ENCODE measurements at regions not wholly inside any gene's neighbourhood (a gene's known extent, or its start where the extent isn't known, plus 50 kb on each side); places are given as distances from the start of the nearest gene placed in this dataset.
"Not testable (repeated sequence)": the region's sequence is repeated elsewhere in the genome, so short reads cannot be mapped to it uniquely, and the experiment has no call there.

DNA sequence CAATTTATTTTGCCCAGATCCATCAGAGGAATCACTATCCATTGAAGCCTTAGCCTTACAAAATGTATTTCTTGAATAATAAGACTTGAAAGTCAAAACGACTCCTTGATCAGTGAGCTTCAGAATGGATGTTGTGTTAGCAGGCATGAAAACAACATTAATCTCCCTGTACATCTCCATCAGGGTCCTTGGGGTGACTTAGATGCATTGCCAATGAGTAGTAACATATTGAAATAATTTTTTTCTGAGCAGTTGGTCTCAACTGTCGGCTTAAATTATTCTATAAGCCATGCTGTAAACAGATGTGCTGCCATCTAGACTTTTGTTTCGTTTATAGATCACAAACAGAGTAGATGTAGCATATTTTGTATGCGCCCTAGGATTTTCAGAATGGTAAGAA is 482.0 kb downstream of the AMY1C start:
- DNase-seq = no peak

DNA sequence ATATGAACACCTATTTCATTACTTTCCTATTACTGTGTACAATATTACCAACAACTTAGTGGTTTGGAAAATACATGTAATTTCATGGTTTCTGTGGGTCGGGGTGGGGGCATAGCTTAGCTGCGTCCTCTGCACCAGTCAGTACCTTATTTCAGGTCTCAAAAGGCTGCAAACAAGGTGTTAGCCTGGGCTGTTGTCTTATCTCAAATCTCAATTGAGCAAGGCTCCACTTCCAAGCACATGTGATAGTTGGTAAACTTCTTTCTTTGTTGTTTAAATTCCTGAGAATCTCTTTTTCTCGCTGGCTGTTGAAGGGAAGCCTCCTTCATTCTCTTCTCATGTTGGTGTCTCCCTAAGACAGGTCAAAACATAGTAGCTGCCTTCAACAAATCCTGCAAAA is 485.4 kb downstream of the AMY1C start:
- Histone ChIP-seq H3K9me3 (ENCODE audit: low read length) (peaks cover 12% of the 10 kb centered on the region), H3K4me2 (ENCODE audit: low read depth, low read length, poor library complexity, severe bottlenecking) (no peak overlapping the region), H3K27me3 (ENCODE audit: low read length) (no peaks in the 10 kb centered on the region), H3K9me2 (replicated peaks; ENCODE audit: insufficient read depth, low read length) (no peaks in the 10 kb centered on the region), H4K20me1 (ENCODE audit: insufficient read depth, low read depth, low read length) (no peaks in the 10 kb centered on the region), H3K9ac (ENCODE audit: low read length) (no peak overlapping the region), H3K4me1 (ENCODE audit: low read length) (no peaks in the 10 kb centered on the region), H3K4me3 (ENCODE audit: low read length) (no peak overlapping the region), H3K27ac (ENCODE audit: low read length) (no peak overlapping the region), H3K79me2 (ENCODE audit: low read length) (no peaks in the 10 kb centered on the region), H3K36me3 (ENCODE audit: insufficient read depth, low read length) (no peaks in the 10 kb centered on the region), H2AFZ (ENCODE audit: low read length) (no peak overlapping the region)
- DNase-seq = no peak

More for the DNA sequence above, 482.0 kb downstream of the AMY1C start:
- Histone ChIP-seq H3K79me2 (ENCODE audit: low read length) (no peaks in the 10 kb centered on the region), H3K9ac (ENCODE audit: low read length) (no peak overlapping the region), H3K4me2 (ENCODE audit: low read depth, low read length, poor library complexity, severe bottlenecking) (no peak overlapping the region), H3K36me3 (ENCODE audit: insufficient read depth, low read length) (no peaks in the 10 kb centered on the region), H3K4me1 (ENCODE audit: low read length) (no peaks in the 10 kb centered on the region), H4K20me1 (ENCODE audit: insufficient read depth, low read depth, low read length) (no peaks in the 10 kb centered on the region), H3K27me3 (ENCODE audit: low read length) (no peaks in the 10 kb centered on the region), H3K27ac (ENCODE audit: low read length) (no peak overlapping the region), H2AFZ (ENCODE audit: low read length) (no peak overlapping the region), H3K9me3 (ENCODE audit: low read length) (peaks cover 17% of the 10 kb centered on the region), H3K9me2 (replicated peaks; ENCODE audit: insufficient read depth, low read length) (no peaks in the 10 kb centered on the region), H3K4me3 (ENCODE audit: low read length) (no peak overlapping the region)

DNA sequence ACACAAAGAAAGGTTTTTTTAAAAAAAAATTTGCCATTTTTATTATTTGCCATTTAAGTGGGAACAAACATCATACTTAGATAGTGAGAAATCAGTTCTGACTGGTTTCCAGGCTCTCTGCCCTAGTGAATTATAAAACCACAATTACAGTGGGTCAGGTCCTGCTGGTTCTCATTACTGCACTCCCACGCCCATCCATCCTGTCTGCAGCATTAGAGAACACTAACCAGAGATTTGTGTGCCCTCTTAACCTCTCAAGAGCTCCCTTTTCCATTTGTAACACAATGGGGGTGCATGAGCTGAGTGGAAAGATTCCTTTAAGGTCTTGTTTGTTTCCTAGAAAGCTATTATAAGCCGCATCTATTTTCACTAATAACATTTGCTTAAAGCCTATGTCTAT is 489.3 kb downstream of the AMY1C start:
- no peak for DNase-seq
- Histone ChIP-seq H4K20me1 (ENCODE audit: insufficient read depth, low read depth, low read length) (no peaks in the 10 kb centered on the region), H3K9me2 (replicated peaks; ENCODE audit: insufficient read depth, low read length) (no peaks in the 10 kb centered on the region), H3K4me2 (ENCODE audit: low read depth, low read length, poor library complexity, severe bottlenecking) (no peak overlapping the region), H2AFZ (ENCODE audit: low read length) (no peak overlapping the region), H3K27me3 (ENCODE audit: low read length) (no peaks in the 10 kb centered on the region), H3K79me2 (ENCODE audit: low read length) (no peaks in the 10 kb centered on the region), H3K4me3 (ENCODE audit: low read length) (no peak overlapping the region), H3K4me1 (ENCODE audit: low read length) (no peaks in the 10 kb centered on the region), H3K9me3 (ENCODE audit: low read length) (peaks cover 14% of the 10 kb centered on the region), H3K36me3 (ENCODE audit: insufficient read depth, low read length) (no peaks in the 10 kb centered on the region), H3K27ac (ENCODE audit: low read length) (no peak overlapping the region), H3K9ac (ENCODE audit: low read length) (no peak overlapping the region)

DNA sequence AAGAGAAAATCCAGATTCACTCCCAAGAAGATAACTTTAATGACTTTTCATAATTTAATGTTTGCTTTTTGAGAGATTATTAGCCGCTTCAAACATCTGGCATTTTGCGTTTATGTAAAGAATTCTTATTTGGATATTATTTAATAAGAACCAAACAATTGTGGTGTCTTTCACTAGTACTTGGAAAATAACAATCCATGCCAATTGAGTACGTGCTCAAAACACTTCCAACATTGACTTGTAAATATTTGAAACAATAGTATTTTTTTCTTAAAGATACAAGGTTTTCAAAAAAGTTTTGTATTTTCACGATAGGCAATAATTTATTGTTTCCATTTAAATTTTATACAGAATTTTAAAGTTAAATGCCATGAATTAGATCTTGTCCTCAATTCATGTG is 498.7 kb downstream of the AMY1C start:
- Histone ChIP-seq H3K4me1 (ENCODE audit: low read length) (no peaks in the 10 kb centered on the region), H3K9me2 (replicated peaks; ENCODE audit: insufficient read depth, low read length) (no peaks in the 10 kb centered on the region), H3K36me3 (ENCODE audit: insufficient read depth, low read length) (no peaks in the 10 kb centered on the region), H3K27ac (ENCODE audit: low read length) (no peak overlapping the region), H3K9me3 (ENCODE audit: low read length) (peaks cover 18% of the 10 kb centered on the region), H4K20me1 (ENCODE audit: insufficient read depth, low read depth, low read length) (no peaks in the 10 kb centered on the region), H3K4me3 (ENCODE audit: low read length) (no peak overlapping the region), H3K79me2 (ENCODE audit: low read length) (no peaks in the 10 kb centered on the region), H2AFZ (ENCODE audit: low read length) (no peak overlapping the region), H3K4me2 (ENCODE audit: low read depth, low read length, poor library complexity, severe bottlenecking) (no peak overlapping the region), H3K9ac (ENCODE audit: low read length) (no peak overlapping the region), H3K27me3 (ENCODE audit: low read length) (no peaks in the 10 kb centered on the region)
- DNase-seq = no peak

DNA sequence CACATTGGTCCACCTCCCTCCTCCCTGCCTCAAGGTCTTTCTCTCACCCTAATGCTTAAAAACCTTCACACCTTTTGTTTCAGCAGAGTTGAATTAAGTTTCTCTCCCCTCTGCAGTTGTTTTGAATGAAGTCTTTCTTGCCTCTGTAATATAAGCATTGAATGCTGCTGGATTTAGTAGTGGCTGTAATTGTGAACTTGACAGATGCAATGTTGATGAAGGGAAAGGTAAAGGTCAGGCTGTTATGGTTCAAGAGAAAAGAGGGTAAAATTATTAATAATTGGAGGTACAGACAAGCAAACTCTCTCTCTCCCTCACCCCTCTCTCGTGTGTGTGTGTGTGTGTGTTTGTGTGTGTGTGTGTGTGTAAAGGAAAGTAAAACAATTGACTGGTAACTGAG is 509.8 kb downstream of the AMY1C start:
- Histone ChIP-seq H3K79me2 (ENCODE audit: low read length) (no peaks in the 10 kb centered on the region), H2AFZ (ENCODE audit: low read length) (no peak overlapping the region), H3K27ac (ENCODE audit: low read length) (no peak overlapping the region), H3K4me1 (ENCODE audit: low read length) (no peaks in the 10 kb centered on the region), H3K4me2 (ENCODE audit: low read depth, low read length, poor library complexity, severe bottlenecking) (no peak overlapping the region), H3K4me3 (ENCODE audit: low read length) (no peak overlapping the region), H3K9me3 (ENCODE audit: low read length) (no peaks in the 10 kb centered on the region), H3K9ac (ENCODE audit: low read length) (no peak overlapping the region), H4K20me1 (ENCODE audit: insufficient read depth, low read depth, low read length) (no peaks in the 10 kb centered on the region), H3K27me3 (ENCODE audit: low read length) (no peaks in the 10 kb centered on the region), H3K9me2 (replicated peaks; ENCODE audit: insufficient read depth, low read length) (no peaks in the 10 kb centered on the region), H3K36me3 (ENCODE audit: insufficient read depth, low read length) (no peaks in the 10 kb centered on the region)
- no peak for DNase-seq

DNA sequence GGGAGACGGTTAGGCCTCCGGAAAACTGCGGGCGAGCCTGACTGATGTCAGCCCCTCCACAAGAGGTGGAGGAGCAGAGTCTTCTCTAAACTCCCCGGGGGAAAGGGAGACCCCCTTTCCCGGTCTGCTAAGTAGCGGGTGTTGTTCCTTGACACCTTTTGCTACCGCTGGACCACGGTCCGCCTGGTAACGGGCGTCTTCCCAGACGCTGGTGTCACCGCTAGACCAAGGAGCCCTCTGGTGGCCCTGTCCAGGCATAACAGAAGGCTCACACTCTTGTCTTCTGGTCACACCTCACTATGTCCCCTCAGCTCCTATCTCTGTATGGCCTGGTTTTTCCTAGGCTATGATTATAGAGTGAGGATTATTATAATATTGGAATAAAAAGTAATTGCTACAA is 513.4 kb downstream of the AMY1C start:
- H4K20me1 ChIP-seq (ENCODE audit: insufficient read depth, low read depth, low read length); H3K4me1 ChIP-seq (ENCODE audit: low read length); H3K9ac ChIP-seq (ENCODE audit: low read length); H3K27ac ChIP-seq (ENCODE audit: low read length); H2AFZ ChIP-seq (ENCODE audit: low read length); H3K9me3 ChIP-seq (ENCODE audit: low read length); H3K36me3 ChIP-seq (ENCODE audit: insufficient read depth, low read length); H3K4me2 ChIP-seq (ENCODE audit: low read depth, low read length, poor library complexity, severe bottlenecking); H3K9me2 ChIP-seq (replicated peaks; ENCODE audit: insufficient read depth, low read length); H3K79me2 ChIP-seq (ENCODE audit: low read length); DNase-seq; H3K4me3 ChIP-seq (ENCODE audit: low read length); H3K27me3 ChIP-seq (ENCODE audit: low read length): not testable (repeated sequence)

DNA sequence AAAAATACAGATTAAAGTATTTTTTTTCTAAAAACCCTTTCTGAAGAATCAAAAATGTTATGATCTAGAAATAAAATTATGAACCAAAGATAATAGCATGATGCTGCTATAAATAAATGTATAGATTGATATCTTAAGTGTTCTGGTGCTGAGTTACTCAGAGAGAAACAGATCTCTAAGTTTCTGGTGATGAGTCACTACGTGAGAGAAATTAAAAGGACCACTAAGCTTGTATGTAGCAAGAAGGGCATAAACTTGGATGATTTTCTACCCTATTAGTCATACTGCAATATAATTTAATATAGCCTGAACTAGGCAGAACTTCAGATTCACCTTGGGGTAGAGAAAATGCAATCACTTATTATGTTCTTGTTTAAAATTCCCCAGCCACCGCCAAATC is 514.8 kb downstream of the AMY1C start:
- H3K4me1 ChIP-seq (ENCODE audit: low read length) = no peaks in the 10 kb centered on the region
- H2AFZ ChIP-seq (ENCODE audit: low read length) = no peak overlapping the region
- no peaks in the 10 kb centered on the region for H3K36me3 ChIP-seq (ENCODE audit: insufficient read depth, low read length)
- no peak overlapping the region for H3K9ac ChIP-seq (ENCODE audit: low read length)
- H4K20me1 ChIP-seq (ENCODE audit: insufficient read depth, low read depth, low read length) = no peaks in the 10 kb centered on the region
- H3K4me2 ChIP-seq (ENCODE audit: low read depth, low read length, poor library complexity, severe bottlenecking) = no peak overlapping the region
- 0 out of 2 replicates have a peak, but pooled peaks cover 3% of the 10 kb centered on the region for H3K9me3 ChIP-seq (ENCODE audit: low read length)
- no peaks in the 10 kb centered on the region for H3K79me2 ChIP-seq (ENCODE audit: low read length)
- no peaks in the 10 kb centered on the region; the same call in 1 of the 2 replicates for H3K9me2 ChIP-seq (replicated peaks; ENCODE audit: insufficient read depth, low read length)
- H3K27ac ChIP-seq (ENCODE audit: low read length) = no peak overlapping the region
- no peak for DNase-seq
- no peaks in the 10 kb centered on the region for H3K27me3 ChIP-seq (ENCODE audit: low read length)
- no peak overlapping the region for H3K4me3 ChIP-seq (ENCODE audit: low read length)

DNA sequence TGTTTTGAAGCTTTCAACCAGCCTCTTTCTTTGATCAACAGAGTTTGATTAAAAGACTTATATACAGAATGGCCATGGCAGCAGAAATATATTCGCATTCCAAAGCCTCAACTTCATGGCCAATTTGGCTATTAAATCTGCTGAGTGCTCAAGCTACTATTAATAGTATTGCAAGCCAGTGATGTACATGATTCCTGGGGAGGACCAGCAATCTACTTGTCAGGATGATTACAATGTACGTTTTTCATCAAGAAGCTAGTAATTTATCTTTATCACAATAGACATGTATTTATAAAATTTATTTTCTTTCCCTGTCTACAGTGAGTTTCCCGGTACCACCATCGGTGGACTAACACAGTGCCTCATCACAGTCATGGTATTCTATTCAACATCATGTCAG is 515.5 kb downstream of the AMY1C start:
- DNase-seq = no peak
- no peak overlapping the region for H3K9ac ChIP-seq (ENCODE audit: low read length)

DNA sequence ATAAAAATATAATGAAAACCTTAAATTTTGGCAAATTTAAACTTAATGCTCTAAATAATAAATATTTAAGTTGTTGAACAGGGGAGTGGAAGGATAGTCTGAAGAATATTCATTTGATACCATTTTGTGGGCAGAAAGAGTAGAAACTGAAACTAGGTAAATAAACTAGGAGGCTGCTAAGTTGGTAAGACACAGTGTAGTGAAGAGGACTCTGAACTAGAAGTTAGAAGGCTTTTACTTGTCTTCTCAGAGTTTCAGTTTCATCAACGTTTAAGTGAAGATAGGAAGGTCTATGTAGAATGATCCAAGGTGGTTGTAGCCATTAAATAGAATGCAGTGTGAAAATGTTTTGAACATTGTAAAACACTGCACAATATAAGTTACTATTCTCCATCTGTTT is 516.9 kb downstream of the AMY1C start:
- H3K36me3 ChIP-seq (ENCODE audit: insufficient read depth, low read length) = no peaks in the 10 kb centered on the region
- no peak overlapping the region for H2AFZ ChIP-seq (ENCODE audit: low read length)
- no peak overlapping the region for H3K4me3 ChIP-seq (ENCODE audit: low read length)
- no peak overlapping the region for H3K27ac ChIP-seq (ENCODE audit: low read length)
- no peaks in the 10 kb centered on the region for H3K79me2 ChIP-seq (ENCODE audit: low read length)
- no peak overlapping the region for H3K4me2 ChIP-seq (ENCODE audit: low read depth, low read length, poor library complexity, severe bottlenecking)
- DNase-seq = no peak
- no peaks in the 10 kb centered on the region for H3K4me1 ChIP-seq (ENCODE audit: low read length)
- H4K20me1 ChIP-seq (ENCODE audit: insufficient read depth, low read depth, low read length) = no peaks in the 10 kb centered on the region
- no peak overlapping the region for H3K9ac ChIP-seq (ENCODE audit: low read length)
- peaks cover 3% of the 10 kb centered on the region; the same call in 1 of the 2 replicates for H3K9me3 ChIP-seq (ENCODE audit: low read length)
- no peaks in the 10 kb centered on the region for H3K27me3 ChIP-seq (ENCODE audit: low read length)
- H3K9me2 ChIP-seq (replicated peaks; ENCODE audit: insufficient read depth, low read length) = no peaks in the 10 kb centered on the region; the same call in 1 of the 2 replicates

More for the DNA sequence above, 515.5 kb downstream of the AMY1C start:
- Histone ChIP-seq H3K9me2 (replicated peaks; ENCODE audit: insufficient read depth, low read length) (no peaks in the 10 kb centered on the region; the same call in 1 of the 2 replicates), H3K27me3 (ENCODE audit: low read length) (no peaks in the 10 kb centered on the region), H2AFZ (ENCODE audit: low read length) (no peak overlapping the region), H3K79me2 (ENCODE audit: low read length) (no peaks in the 10 kb centered on the region), H3K36me3 (ENCODE audit: insufficient read depth, low read length) (no peaks in the 10 kb centered on the region), H4K20me1 (ENCODE audit: insufficient read depth, low read depth, low read length) (no peaks in the 10 kb centered on the region), H3K27ac (ENCODE audit: low read length) (no peak overlapping the region), H3K4me3 (ENCODE audit: low read length) (no peak overlapping the region), H3K9me3 (ENCODE audit: low read length) (0 out of 2 replicates have a peak, but pooled peaks cover 3% of the 10 kb centered on the region), H3K4me1 (ENCODE audit: low read length) (no peaks in the 10 kb centered on the region), H3K4me2 (ENCODE audit: low read depth, low read length, poor library complexity, severe bottlenecking) (no peak overlapping the region)

Data from Karpas-422 (cell line).